GF-D8 (cell line): ENCODE measurements at regions not wholly inside any gene's neighbourhood (a gene's known extent, or its start where the extent isn't known, plus 50 kb on each side); places are given as distances from the start of the nearest gene placed in this dataset.
"Not testable (repeated sequence)": the region's sequence is repeated elsewhere in the genome, so short reads cannot be mapped to it uniquely, and the experiment has no call there.

Experiments
- DNase-seq: peaks from one replicate; lab custom pipeline; 2025; lab: John Stamatoyannopoulos, UW

DNA sequence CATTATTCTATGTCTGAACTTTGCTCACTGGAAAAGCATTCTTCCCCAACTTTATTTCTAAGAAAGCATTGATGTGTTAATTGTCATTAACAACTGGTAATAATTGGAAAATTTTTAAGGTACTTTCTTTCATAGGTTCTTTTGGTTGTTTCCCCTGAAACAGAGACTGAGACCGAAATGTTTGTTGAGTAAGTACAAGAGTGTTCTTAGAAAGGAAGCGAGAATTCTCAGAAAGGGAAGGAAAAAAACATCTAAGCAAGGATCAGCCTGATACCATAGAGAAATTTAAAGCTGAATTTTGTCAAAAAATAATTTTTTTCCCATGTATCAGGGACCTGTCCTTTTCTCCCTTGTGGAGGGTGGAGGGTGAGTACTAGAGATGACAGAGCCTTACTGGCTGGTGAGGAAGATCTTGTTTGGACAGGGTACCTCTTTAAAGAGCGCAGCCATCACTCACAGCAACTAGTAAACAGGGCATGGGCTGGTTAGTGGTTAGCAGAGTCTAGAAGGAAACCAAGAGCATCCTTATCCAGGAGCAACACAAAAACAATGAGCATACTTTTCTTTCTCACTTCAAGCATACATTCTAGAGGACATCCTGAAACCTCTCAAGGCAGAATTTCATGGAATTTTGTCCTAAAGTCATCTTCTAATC, 898.5 kb downstream of the DNAH5 start:
- DNase-seq: no peak

DNA sequence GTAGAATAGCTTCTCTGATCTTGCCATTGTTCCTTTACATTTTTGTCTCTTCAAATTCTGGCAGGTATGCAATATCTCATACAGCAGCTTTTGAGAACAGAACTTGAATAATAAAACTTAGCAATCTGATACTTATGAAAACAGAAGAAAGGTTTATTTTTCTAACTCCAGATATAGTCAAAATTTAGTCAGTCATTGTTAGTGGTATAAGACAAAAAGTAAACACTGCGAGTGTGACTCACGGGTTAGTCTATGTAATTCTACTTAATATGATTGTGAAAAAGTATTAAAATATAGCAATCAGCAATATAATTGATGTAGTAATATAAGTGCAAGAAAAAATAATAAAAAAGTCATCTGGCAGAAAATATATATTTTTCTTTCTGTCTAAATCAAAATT, 910.4 kb downstream of the DNAH5 start:
- no peak for DNase-seq

- no peak for DNase-seq
These were observed 915.3 kb downstream of the DNAH5 start for GRCh38 chr5:13029211-13029610.

DNA sequence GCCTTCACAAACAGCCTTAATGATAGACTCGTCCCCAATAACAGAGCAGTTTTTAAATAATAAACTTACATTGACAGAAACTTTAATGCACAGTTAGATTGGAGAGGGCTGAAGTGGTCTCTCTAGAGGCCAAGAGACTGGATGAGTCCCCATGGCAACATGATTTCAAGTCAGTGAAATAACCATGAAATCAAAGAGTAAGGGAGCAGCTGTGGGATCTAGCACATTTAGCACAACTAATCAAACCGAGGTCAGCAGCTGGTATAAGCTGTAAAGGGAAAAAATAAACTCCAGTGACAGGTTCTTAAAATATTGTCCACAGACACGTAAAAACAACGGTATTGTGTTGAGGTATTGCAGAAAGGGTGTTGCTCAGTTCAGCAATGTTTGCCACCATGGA, 916.6 kb downstream of the DNAH5 start:
- no peak for DNase-seq

DNA sequence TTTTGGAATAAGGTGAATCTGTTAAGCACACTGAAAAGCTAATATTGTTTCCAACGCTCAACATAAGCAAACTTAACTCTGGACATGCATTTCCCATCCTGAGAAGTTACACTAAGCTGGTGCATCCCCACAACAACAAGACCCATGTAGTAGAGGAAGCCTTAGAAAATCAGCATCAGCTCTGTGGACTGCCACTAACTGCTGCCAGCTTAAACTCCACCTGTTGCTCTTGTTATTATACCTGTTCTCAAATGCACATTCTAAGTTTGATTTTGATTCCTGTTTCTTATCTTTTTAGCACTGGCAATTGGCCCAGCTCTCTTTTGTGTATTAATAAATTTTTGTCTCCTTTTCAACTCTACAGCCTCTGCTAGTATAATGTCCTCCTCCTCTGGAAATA, 924.8 kb downstream of the DNAH5 start:
- DNase-seq: no peak

- DNase-seq: no peak
These were observed 941.0 kb downstream of the DNAH5 start for GRCh38 chr5:13003457-13003856.

DNA sequence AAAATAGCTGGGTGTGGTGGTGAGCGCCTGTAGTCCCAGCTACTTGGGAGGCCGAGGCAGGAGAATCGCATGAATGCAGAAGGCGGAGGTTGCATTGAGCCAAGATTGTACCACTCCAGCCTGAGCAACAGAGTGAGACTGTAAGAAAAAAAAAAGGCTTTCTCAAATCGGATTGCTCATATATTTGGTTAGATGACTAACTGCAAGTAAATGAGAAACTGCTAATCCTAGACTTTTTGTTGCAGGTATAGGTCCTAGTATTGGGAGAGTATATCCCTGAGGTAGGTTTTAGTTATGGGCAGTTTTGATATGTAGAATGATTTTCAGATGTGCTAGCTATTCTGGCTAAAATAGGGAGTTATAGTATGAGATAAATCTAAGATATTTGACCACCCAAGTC, 944.8 kb downstream of the DNAH5 start:
- DNase-seq: no peak

GRCh38 chr5:12985142-12985541, 959.3 kb downstream of the DNAH5 start:
- DNase-seq: no peak

DNA sequence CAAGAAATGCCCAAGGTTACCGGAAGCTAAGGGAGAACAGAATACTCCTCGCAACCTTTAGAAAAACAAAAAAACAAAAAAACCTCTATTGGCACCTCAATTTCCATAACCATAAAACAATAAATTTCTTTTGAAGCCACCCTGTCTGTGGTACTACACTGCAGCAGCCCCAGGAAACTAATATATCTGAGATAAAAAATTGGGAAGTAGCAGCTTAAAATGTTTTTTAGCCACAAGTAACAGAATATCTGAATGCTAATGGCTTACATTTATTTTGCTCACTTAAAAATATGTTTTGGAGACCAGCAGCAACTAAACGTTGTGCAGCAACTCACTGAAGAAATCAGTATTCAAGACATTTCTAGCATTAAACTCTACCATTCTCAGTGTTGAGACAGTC, 969.6 kb downstream of the DNAH5 start:
- no peak for DNase-seq

GRCh38 chr5:12965804-12966203, 978.7 kb downstream of the DNAH5 start:
- DNase-seq: no peak

DNA sequence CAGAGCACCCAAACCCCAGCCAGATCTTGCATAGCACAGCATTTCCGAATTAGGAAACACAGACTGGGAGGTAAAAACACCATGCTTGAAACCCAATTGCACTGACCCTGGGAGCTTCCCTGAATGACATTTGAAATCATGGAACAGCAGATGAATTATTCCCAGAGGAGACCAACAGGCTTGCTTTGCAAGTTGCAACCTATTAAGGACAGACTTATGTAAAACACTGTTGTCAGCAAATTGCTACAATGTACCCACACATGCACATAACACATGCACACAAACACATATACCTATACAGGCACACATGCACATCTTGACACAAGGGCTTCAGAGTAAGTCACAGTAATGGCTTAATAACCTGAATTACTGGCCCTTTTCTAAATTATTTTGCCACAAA, 984.8 kb downstream of the DNAH5 start:
- DNase-seq: no peak

- no peak for DNase-seq
These were observed 992.1 kb downstream of the DNAH5 start for GRCh38 chr5:12952409-12952808.

- DNase-seq: no peak
These were observed 992.6 kb downstream of the DNAH5 start for GRCh38 chr5:12951846-12952245.

DNA sequence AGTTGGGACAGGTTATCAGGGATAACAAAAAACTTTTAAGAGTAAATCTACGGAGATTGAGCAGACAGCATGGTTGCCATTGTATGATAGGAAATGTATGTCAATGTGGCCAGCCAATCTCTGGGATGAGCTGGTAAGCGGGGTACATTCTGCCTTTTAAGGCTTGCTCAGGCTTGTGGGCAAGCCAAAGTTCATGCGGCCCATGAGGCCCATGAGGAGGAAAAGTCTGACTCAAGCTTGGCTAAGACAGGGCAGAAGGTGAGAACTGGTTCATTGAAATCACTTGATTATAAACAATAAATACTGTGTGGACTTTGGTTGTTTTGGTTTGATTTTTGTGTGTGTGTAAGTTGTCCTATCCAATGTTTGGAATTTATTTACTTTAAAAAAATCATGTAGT, 997.1 kb downstream of the DNAH5 start:
- no peak for DNase-seq

DNA sequence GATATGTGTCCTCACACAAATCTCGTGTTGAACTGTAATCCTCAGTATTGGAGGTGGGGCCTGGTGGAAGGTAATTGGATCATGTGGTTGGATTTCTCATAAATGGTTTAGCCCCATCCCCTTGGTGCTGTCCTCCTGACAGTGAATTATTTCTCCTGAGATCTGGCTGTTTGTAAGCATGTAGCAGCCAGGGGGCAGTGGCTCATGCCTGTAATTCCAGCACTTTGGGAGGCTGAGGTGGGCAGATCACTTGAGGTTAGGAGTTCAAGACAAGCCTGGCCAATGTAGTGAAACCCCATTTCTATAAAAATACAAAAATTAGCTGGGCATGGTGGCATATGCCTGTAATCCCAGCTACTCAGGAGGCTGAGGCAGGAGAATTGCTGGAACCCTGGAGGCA, 999.0 kb downstream of the DNAH5 start:
- not testable (repeated sequence) for DNase-seq

- DNase-seq: no peak
These were observed 1008.3 kb downstream of the DNAH5 start for GRCh38 chr5:12936221-12936620.

GRCh38 chr5:12934722-12935121, 1009.8 kb downstream of the DNAH5 start:
- DNase-seq: no peak

DNA sequence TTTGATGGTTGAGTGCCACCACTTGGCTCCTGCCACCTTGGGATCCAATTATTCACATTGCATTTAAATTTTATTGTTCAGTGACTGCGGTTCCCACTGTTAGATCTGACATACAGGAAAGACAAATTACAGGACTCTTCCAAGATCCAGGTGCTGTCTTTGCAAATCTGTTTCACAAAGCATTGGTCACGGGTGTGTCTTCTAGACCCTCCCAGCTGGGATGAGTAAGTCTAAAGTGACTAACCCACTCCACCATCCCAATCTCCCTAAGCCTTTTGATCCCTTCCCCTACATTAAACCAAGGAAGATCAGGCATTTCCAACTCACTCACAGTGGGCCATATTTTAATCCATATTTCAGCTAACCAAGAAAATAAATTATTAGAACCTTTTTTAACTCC, 1016.3 kb upstream of the CTNND2 start:
- DNase-seq: no peak

- DNase-seq: no peak
These were observed 1006.9 kb upstream of the CTNND2 start for GRCh38 chr5:12911156-12911555.

GRCh38 chr5:12910641-12911040, 1006.4 kb upstream of the CTNND2 start:
- no peak for DNase-seq

GRCh38 chr5:12902611-12903010, 998.4 kb upstream of the CTNND2 start:
- DNase-seq: no peak

DNA sequence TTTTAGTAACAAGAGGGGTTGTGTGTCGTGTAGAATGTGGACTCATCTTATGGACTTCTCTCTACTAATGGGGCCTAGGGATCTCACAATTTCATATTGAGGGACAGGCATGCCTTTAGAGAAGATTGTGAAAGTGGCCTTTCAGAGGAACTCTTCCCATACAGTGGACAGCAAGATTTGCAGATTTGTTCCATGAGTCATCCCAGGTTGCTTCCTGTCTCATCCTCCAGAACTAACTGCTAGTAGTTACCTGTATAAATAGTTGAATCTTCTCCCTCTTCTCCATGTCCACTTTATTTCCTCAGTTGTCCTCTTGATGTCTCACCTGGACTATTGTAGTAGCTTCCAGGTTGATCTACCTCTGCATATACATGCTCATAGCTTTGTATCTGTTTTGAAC, 997.5 kb upstream of the CTNND2 start:
- DNase-seq: no peak

DNA sequence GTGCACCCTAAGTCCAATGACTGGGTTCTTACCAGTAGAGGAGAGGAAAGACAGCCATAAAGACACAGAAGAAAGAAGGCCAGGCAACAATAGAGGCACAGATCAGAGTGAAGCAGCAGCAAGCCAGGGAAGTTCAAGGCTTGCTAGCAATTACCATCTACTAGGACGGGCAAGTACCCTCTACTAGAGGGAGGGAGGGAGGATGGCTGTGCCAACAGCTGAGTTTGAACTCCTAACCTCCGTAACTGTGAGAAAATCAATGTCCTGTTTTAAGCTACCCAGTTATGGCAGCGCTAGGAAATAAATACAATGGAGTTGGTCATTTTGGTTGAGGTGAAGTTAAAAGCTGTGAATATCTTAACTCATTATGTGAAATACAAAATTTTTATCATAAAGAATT, 991.8 kb upstream of the CTNND2 start:
- no peak for DNase-seq

DNA sequence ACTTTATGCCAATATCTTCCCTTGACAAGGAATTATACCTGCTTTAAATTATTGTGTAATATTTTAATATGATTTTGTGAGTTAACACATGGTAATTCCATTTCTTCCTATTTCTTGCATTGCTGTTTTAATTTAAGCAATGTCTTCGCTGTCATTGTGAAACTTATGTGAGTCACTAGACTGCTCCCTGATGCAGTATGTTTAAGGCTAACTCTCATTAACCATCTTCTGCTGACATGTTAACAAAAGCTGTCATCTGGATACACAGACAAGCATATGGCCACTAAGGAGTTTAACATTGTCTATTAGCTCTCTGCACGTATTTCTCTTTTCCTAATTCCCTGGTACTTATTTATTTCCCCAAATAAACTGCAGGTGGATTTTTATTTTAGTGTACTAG, 980.8 kb upstream of the CTNND2 start:
- no peak for DNase-seq

GRCh38 chr5:12883395-12883794, 979.1 kb upstream of the CTNND2 start:
- no peak for DNase-seq
